Endothelial cell (in vitro differentiated cells): ENCODE measurements at regions not wholly inside any gene's neighbourhood (a gene's known extent, or its start where the extent isn't known, plus 50 kb on each side); places are given as distances from the start of the nearest gene placed in this dataset.

Experiments
- DNase-seq: peaks from one replicate; pipeline ENCODE4 v3.0.0; 2021; ENCODE audit warnings: low spot score
- H3K27ac Mint-ChIP-seq: one replicate; pipeline ENCODE4 v1.8.0; 2021; ENCODE audit warnings: mixed read lengths, inconsistent platforms; ENCODE audit not compliant: unreplicated experiment
- H3K27me3 Mint-ChIP-seq: one replicate; pipeline ENCODE4 v1.8.0; 2021; ENCODE audit warnings: mild to moderate bottlenecking, moderate library complexity, mixed read lengths, inconsistent platforms; ENCODE audit not compliant: unreplicated experiment
- H3K36me3 Mint-ChIP-seq: one replicate; pipeline ENCODE4 v1.8.0; 2021; ENCODE audit warnings: mild to moderate bottlenecking, low read depth, mixed read lengths, inconsistent platforms; ENCODE audit not compliant: unreplicated experiment
- H3K4me1 Mint-ChIP-seq: one replicate; pipeline ENCODE4 v1.8.0; 2021; ENCODE audit warnings: mild to moderate bottlenecking, mixed read lengths, inconsistent platforms; ENCODE audit not compliant: unreplicated experiment
- H3K4me3 Mint-ChIP-seq: one replicate; pipeline ENCODE4 v1.8.0; 2021; ENCODE audit warnings: mild to moderate bottlenecking, mixed read lengths, inconsistent platforms; ENCODE audit not compliant: unreplicated experiment
- H3K9me3 Mint-ChIP-seq: one replicate; pipeline ENCODE4 v1.8.0; 2021; ENCODE audit warnings: mixed read lengths, inconsistent platforms; ENCODE audit not compliant: unreplicated experiment
- CTCF ChIP-seq: fragments of 200-600 bp; sonication (generic); IDR thresholded peaks from one replicate; pipeline ENCODE4 v1.5.0; 2021; ENCODE audit warnings: antibody characterized with exemption; ENCODE audit not compliant: unreplicated experiment

- H3K4me3 Mint-ChIP-seq: no peak overlapping the region
- no peak for TF ChIP-seq CTCF
- no peaks in the 10 kb centered on the region for H3K4me1 Mint-ChIP-seq
- DNase-seq: no peak
- H3K27ac Mint-ChIP-seq: no peak overlapping the region
- H3K9me3 Mint-ChIP-seq: no peaks in the 10 kb centered on the region
- peaks cover 2% of the 10 kb centered on the region for H3K27me3 Mint-ChIP-seq
- no peaks in the 10 kb centered on the region for H3K36me3 Mint-ChIP-seq
Measured at GRCh38 chr1:170337413-170337994, 191.7 kb downstream of the NTMT2 start.

- H3K9me3 Mint-ChIP-seq: no peaks in the 10 kb centered on the region
- H3K36me3 Mint-ChIP-seq: no peaks in the 10 kb centered on the region
- H3K27me3 Mint-ChIP-seq: peaks cover under 1% of the 10 kb centered on the region
Measured at GRCh38 chr1:170339534-170339933, 192.4 kb upstream of the GORAB start.

GRCh38 chr1:170340308-170340707 lies 191.7 kb upstream of the GORAB start:
- Mint-ChIP-seq H3K9me3 (no peaks in the 10 kb centered on the region), H3K36me3 (no peaks in the 10 kb centered on the region), H3K27me3 (no peaks in the 10 kb centered on the region), H3K4me3 (no peak overlapping the region), H3K4me1 (no peaks in the 10 kb centered on the region), H3K27ac (no peak overlapping the region)
- no peak for TF ChIP-seq CTCF
- no peak for DNase-seq

More at GRCh38 chr1:170339534-170339933, 192.4 kb upstream of the GORAB start:
- Mint-ChIP-seq H3K4me3 (no peak overlapping the region), H3K27ac (no peak overlapping the region), H3K4me1 (no peaks in the 10 kb centered on the region)
- no peak for DNase-seq
- no peak for TF ChIP-seq CTCF

- H3K36me3 Mint-ChIP-seq: no peaks in the 10 kb centered on the region
- no peaks in the 10 kb centered on the region for H3K27me3 Mint-ChIP-seq
- H3K4me1 Mint-ChIP-seq: no peaks in the 10 kb centered on the region
- TF ChIP-seq CTCF: no peak
- no peak overlapping the region for H3K27ac Mint-ChIP-seq
- H3K4me3 Mint-ChIP-seq: no peak overlapping the region
- DNase-seq: no peak
- H3K9me3 Mint-ChIP-seq: no peaks in the 10 kb centered on the region
Measured at GRCh38 chr1:170351366-170351946, 180.5 kb upstream of the GORAB start.

- H3K4me3 Mint-ChIP-seq: no peak overlapping the region
- H3K4me1 Mint-ChIP-seq: no peaks in the 10 kb centered on the region
- DNase-seq: no peak
- no peaks in the 10 kb centered on the region for H3K36me3 Mint-ChIP-seq
- H3K27me3 Mint-ChIP-seq: no peaks in the 10 kb centered on the region
- no peaks in the 10 kb centered on the region for H3K9me3 Mint-ChIP-seq
- TF ChIP-seq CTCF: no peak
- H3K27ac Mint-ChIP-seq: no peak overlapping the region
Measured at GRCh38 chr1:170354246-170354645, 177.7 kb upstream of the GORAB start.
